ENCODE measurements at regions not wholly inside any gene's neighbourhood (a gene's known extent, or its start where the extent isn't known, plus 50 kb on each side); places are given as distances from the start of the nearest gene placed in this dataset.
"Not testable (repeated sequence)": the region's sequence is repeated elsewhere in the genome, so short reads cannot be mapped to it uniquely, and the experiment has no call there.

DNA sequence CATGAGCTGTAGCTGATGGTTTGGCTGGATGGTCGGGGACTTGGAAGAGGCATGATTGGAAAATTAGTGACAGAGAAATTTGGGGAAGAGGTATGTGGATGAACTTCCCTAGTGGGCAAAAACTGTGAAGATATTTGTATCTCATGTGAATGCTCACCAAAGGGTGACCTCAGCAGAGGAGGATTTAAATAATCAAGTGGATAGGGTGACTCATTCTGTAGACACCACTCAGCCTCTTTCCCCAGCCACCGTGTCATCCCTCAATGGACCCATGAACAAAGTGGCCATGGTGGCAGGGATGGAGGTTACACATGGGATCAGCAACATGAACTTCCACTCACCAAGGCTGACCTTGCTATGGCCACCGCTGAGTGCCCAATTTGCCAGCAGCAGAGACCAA is 60.8 kb upstream of the KRAS start:
- POLR2A ChIA-PET, result no interaction called here

DNA sequence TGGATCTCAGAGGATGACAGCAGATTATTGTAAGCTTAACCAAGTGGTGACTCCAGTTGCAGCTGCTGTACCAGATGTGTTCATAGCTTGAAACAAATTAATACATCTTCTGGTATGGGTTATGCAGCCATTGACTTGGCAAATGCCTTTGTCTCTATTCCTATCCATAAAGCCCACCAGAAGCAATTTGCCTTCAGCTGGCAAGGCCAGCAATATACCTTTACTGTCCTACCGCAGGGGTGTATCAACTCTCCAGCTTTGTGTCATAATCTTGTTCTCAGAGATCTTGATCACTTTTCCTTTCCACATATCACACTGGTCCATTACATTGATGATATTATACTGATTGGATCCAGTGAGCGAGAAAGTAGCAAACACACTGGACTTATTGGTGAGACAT is 59.3 kb upstream of the KRAS start:
- H3K36me3 Mint-ChIP-seq (ENCODE audit: low read depth); ATAC-seq; POLR2A ChIA-PET; H3K4me3 Mint-ChIP-seq; H3K27me3 Mint-ChIP-seq (ENCODE audit: low read depth); H3K9me3 Mint-ChIP-seq (ENCODE audit: insufficient read depth); H3K27ac Mint-ChIP-seq; H3K4me1 Mint-ChIP-seq (ENCODE audit: low read depth); DNase-seq: not testable (repeated sequence)
- CTCF ChIA-PET, result interaction anchor here (1.2 kb wide), 1 partner anchor 77 kb away, joined by 4 read pairs; no protein-coding TSS in a partner anchor

More for the DNA sequence above, 60.8 kb upstream of the KRAS start:
- no peaks in the 10 kb centered on the region for H3K4me1 Mint-ChIP-seq (ENCODE audit: low read depth)
- H3K27ac Mint-ChIP-seq, result no peak overlapping the region
- no peaks in the 10 kb centered on the region for H3K36me3 Mint-ChIP-seq (ENCODE audit: low read depth)
- H3K4me3 Mint-ChIP-seq, result no peak overlapping the region
- CTCF ChIA-PET, result no interaction called here
- no peaks in the 10 kb centered on the region for H3K9me3 Mint-ChIP-seq (ENCODE audit: insufficient read depth)
- no peaks in the 10 kb centered on the region for H3K27me3 Mint-ChIP-seq (ENCODE audit: low read depth)
- no peak for DNase-seq
- ATAC-seq, result no peak

DNA sequence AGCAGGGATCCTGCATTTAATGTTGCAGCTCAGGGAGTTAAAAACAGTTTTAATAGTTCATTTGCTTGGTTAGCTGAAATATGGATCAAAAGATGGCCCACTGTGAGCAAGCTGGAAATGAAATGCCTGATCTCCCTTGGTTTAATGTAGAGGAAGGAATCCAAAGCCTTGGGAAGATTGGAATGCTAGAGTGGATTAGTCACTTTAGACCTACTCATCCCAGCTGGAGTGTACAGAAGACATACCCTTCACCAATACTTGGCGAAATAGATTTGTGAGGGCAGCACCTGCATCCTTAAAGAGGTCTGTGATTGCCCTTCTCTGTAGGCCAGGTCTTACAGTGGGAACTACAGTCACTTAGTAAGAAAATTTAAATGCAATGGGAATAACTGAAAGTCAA is 58.0 kb upstream of the KRAS start:
- POLR2A ChIA-PET, result interaction anchor here (1.2 kb wide), 1 partner anchor 13 kb away, joined by 3 read pairs; no protein-coding TSS in a partner anchor

DNA sequence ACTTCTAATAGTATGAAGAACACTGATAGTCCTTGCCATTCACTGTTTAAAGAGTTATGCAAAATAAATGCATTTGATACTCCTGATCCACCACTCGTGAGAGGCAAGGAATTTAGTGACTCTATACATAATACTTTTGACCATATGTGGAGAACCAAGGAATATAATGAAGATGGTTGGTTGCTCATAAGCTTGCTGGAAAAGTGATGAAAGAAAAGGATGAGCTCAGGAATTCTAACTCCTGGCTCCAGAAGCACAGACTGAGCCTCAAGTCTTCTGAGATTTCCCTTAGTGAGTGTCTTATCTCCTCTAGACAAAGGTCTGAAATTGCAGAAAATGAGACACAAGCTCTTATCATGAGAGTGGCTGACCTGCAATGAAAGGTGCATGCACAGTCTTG is 57.1 kb upstream of the KRAS start:
- DNase-seq (no peak), ATAC-seq (no peak)
- Mint-ChIP-seq H3K36me3 (ENCODE audit: low read depth) (peaks cover 4% of the 10 kb centered on the region), H3K9me3 (ENCODE audit: insufficient read depth) (peaks cover 5% of the 10 kb centered on the region), H3K27me3 (ENCODE audit: low read depth) (peaks cover 16% of the 10 kb centered on the region), H3K4me3 (no peak overlapping the region), H3K27ac (no peak overlapping the region), H3K4me1 (ENCODE audit: low read depth) (no peaks in the 10 kb centered on the region)
- ChIA-PET POLR2A (no interaction called here), CTCF (interaction anchor here (0.8 kb wide), 1 partner anchor 80 kb away, joined by 3 read pairs; no protein-coding TSS in a partner anchor)

More for the DNA sequence above, 58.0 kb upstream of the KRAS start:
- peaks cover 4% of the 10 kb centered on the region for H3K36me3 Mint-ChIP-seq (ENCODE audit: low read depth)
- peaks cover 16% of the 10 kb centered on the region for H3K27me3 Mint-ChIP-seq (ENCODE audit: low read depth)
- H3K27ac Mint-ChIP-seq, result no peak overlapping the region
- CTCF ChIA-PET, result interaction anchor here (1.2 kb wide), 1 partner anchor 79 kb away, joined by 4 read pairs; no protein-coding TSS in a partner anchor
- peaks cover 5% of the 10 kb centered on the region for H3K9me3 Mint-ChIP-seq (ENCODE audit: insufficient read depth)
- no peak for DNase-seq
- H3K4me3 Mint-ChIP-seq, result no peak overlapping the region
- H3K4me1 Mint-ChIP-seq (ENCODE audit: low read depth), result no peaks in the 10 kb centered on the region
- ATAC-seq, result no peak

DNA sequence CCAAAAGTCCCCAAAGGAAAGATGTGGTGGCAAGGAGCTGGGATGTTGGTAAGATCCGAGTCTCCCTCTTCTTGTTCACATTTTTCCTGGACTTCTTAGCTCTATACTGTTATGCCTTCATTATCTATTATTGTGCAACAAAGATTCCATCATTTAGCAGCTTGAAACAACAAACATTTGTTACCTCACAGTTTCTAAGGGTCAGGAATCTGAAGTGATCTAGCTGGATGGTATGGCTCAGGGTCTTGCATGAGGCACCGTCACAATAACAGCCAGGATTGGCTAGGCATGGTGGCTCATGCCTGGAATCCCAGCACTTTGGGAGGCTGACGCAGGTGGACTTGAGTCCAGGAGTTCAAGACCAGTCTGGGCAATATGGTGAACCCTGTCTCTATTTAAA is 51.1 kb upstream of the KRAS start:
- DNase-seq (no peak), ATAC-seq (no peak)
- H3K27ac Mint-ChIP-seq, result no peak overlapping the region
- H3K4me3 Mint-ChIP-seq, result no peak overlapping the region
- ChIA-PET CTCF (no interaction called here), POLR2A (no interaction called here)
- H3K27me3 Mint-ChIP-seq (ENCODE audit: low read depth), result peaks cover 16% of the 10 kb centered on the region
- peaks cover 4% of the 10 kb centered on the region for H3K36me3 Mint-ChIP-seq (ENCODE audit: low read depth)
- H3K9me3 Mint-ChIP-seq (ENCODE audit: insufficient read depth), result peaks cover 5% of the 10 kb centered on the region
- no peaks in the 10 kb centered on the region for H3K4me1 Mint-ChIP-seq (ENCODE audit: low read depth)

Measured in activated CD8-positive, alpha-beta T cell treated with anti-CD3 and anti-CD28 coated beads, Interleukin-2, amount 10 ng/mL, durations not matched to agents 7 days and 5 days (primary cell).